ENCODE measurements at regions not wholly inside any gene's neighbourhood (a gene's known extent, or its start where the extent isn't known, plus 50 kb on each side); places are given as distances from the start of the nearest gene placed in this dataset.

DNA sequence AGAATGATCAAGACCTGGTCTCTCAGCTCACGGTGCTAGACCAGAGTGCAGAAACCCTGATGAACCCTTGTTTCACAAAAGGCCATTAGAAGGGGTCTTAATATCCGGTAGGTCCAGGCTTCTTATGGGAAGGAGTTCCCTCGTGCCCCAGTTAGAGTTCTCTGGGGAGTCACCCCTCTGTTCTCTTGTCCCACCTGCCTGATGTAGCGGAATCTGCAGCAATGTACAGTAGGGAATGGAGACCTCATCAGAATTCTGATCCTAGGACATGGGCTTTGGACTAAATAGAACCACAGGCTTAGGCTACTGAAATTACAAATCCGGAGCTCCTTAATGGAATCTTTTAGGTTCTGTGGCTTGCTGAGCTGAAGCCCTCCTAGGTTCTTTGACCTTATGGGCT, 243.6 kb upstream of the IRX2 start:
- TF ChIP-seq, protein P1, sequence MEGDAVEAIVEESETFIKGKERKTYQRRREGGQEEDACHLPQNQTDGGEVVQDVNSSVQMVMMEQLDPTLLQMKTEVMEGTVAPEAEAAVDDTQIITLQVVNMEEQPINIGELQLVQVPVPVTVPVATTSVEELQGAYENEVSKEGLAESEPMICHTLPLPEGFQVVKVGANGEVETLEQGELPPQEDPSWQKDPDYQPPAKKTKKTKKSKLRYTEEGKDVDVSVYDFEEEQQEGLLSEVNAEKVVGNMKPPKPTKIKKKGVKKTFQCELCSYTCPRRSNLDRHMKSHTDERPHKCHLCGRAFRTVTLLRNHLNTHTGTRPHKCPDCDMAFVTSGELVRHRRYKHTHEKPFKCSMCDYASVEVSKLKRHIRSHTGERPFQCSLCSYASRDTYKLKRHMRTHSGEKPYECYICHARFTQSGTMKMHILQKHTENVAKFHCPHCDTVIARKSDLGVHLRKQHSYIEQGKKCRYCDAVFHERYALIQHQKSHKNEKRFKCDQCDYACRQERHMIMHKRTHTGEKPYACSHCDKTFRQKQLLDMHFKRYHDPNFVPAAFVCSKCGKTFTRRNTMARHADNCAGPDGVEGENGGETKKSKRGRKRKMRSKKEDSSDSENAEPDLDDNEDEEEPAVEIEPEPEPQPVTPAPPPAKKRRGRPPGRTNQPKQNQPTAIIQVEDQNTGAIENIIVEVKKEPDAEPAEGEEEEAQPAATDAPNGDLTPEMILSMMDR (IDR thresholded peaks at IDR 0.05) = no peak
- no peak for TF ChIP-seq POLR2AphosphoS5 (IDR thresholded peaks at IDR 0.05)
- no peak for TF ChIP-seq POLR2A (IDR thresholded peaks at IDR 0.05)

All from breast epithelium (tissue), 3 donors.